ENCODE measurements at regions not wholly inside any gene's neighbourhood (a gene's known extent, or its start where the extent isn't known, plus 50 kb on each side); places are given as distances from the start of the nearest gene placed in this dataset.
A peak's percentile ranks its signal among the peaks of the same experiment; 100 is the strongest.

DNA sequence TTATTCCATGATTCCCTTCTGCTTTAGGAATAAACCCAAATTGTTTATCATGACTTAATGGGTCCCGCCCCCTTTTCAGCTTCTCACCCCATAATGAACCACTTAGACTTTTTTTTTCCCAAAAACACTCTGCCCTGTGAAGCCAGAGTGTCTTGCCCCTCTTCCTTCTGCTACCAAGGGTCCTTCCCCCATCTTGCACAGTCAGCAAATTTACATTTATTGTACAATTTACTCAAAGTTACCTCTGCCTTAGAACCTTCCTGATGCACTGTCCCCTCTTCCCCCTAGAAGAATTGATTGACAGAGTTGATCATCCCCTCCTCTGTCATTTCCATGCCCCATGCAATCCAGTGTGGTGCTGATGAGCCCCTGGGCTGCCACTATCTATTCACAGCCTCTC is 101.5 kb upstream of the PPP2R3A start:
- no peak overlapping the region for H3K23ac ChIP-seq (ENCODE audit: low read length)
- peak overlapping the region; percentile 50 for H3K4me3 ChIP-seq (ENCODE audit: low read depth, low read length)
- H4K8ac ChIP-seq (ENCODE audit: low read depth, low read length) = no peak overlapping the region
- no peak overlapping the region for H2BK120ac ChIP-seq (ENCODE audit: insufficient read depth, low read length, poor library complexity)
- H3K18ac ChIP-seq (ENCODE audit: low read length) = no peak overlapping the region
- H2AFZ ChIP-seq (ENCODE audit: insufficient read depth, low read length, poor library complexity) = no peak overlapping the region
- no peak overlapping the region for H3K4me2 ChIP-seq (ENCODE audit: low read length)
- no peak overlapping the region for H4K12ac ChIP-seq (ENCODE audit: low read depth, low read length)
- no peaks in the 10 kb centered on the region for H3K4me1 ChIP-seq (ENCODE audit: control insufficient read depth in 1 of 2, insufficient read depth in 2 of 2, low read length in 2 of 2)
- H2BK12ac ChIP-seq (ENCODE audit: low read length) = no peak overlapping the region
- no peaks in the 10 kb centered on the region for H3K79me2 ChIP-seq (ENCODE audit: control insufficient read depth, insufficient read depth, low read length, poor library complexity)
- no peak overlapping the region for H3K4ac ChIP-seq (ENCODE audit: low read depth, low read length)
- no peak overlapping the region for H4K91ac ChIP-seq (ENCODE audit: low read depth, low read length)
- no peak overlapping the region for H3K27ac ChIP-seq (ENCODE audit: low read depth, low read length)
- no CpG with 5 or more reads among the region's 1 CpG for WGBS (ENCODE audit: extremely low coverage, insufficient coverage, insufficient read length)
- H2AK5ac ChIP-seq (ENCODE audit: low read length) = no peak overlapping the region
- H3K79me1 ChIP-seq (ENCODE audit: low read length) = no peaks in the 10 kb centered on the region
- no peak overlapping the region for H3K9ac ChIP-seq (ENCODE audit: low read length)
- no peak overlapping the region for H3K14ac ChIP-seq (ENCODE audit: low read length)
- no peak overlapping the region for H2BK5ac ChIP-seq (ENCODE audit: low read depth, low read length, poor library complexity)
- no peak for DNase-seq
- no peaks in the 10 kb centered on the region for H3K36me3 ChIP-seq (ENCODE audit: control insufficient read depth in 1 of 2, insufficient read depth in 2 of 2, low read length in 2 of 2)
- H3K27me3 ChIP-seq (ENCODE audit: insufficient read depth, low read length) = no peaks in the 10 kb centered on the region
- no peaks in the 10 kb centered on the region for H3K9me3 ChIP-seq (ENCODE audit: insufficient read depth, low read depth, low read length)

DNA sequence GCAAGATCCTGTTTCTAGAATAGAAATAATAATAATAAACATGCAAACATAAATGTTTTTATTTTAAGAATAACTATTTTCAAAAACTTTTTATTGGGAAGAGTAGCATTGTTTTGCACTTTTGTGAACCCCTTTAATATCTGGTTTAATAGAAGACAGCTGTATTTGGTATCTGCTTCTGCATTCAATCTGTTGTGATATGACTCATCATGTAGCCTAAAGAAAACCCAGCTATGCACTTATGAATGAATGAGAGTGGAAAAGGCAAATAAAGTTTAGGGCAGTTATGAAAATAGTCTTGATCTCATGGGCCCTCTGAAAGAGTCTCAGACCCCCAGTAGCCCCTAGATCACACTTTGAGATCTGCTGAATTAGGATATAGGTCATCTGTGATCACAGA is 100.4 kb upstream of the PPP2R3A start:
- H2AK5ac ChIP-seq (ENCODE audit: low read length) = no peak overlapping the region
- H4K8ac ChIP-seq (ENCODE audit: low read depth, low read length) = no peak overlapping the region
- H3K4ac ChIP-seq (ENCODE audit: low read depth, low read length) = no peak overlapping the region
- H3K36me3 ChIP-seq (ENCODE audit: control insufficient read depth in 1 of 2, insufficient read depth in 2 of 2, low read length in 2 of 2) = no peaks in the 10 kb centered on the region
- no peak overlapping the region for H3K9ac ChIP-seq (ENCODE audit: low read length)
- H3K27me3 ChIP-seq (ENCODE audit: insufficient read depth, low read length) = no peaks in the 10 kb centered on the region
- no peak overlapping the region for H2BK12ac ChIP-seq (ENCODE audit: low read length)
- H3K14ac ChIP-seq (ENCODE audit: low read length) = no peak overlapping the region
- no peaks in the 10 kb centered on the region for H3K9me3 ChIP-seq (ENCODE audit: insufficient read depth, low read depth, low read length)
- H3K27ac ChIP-seq (ENCODE audit: low read depth, low read length) = no peak overlapping the region
- H3K4me1 ChIP-seq (ENCODE audit: control insufficient read depth in 1 of 2, insufficient read depth in 2 of 2, low read length in 2 of 2) = no peaks in the 10 kb centered on the region
- H4K12ac ChIP-seq (ENCODE audit: low read depth, low read length) = no peak overlapping the region
- no peak overlapping the region for H2AFZ ChIP-seq (ENCODE audit: insufficient read depth, low read length, poor library complexity)
- DNase-seq = no peak
- no peaks in the 10 kb centered on the region for H3K79me2 ChIP-seq (ENCODE audit: control insufficient read depth, insufficient read depth, low read length, poor library complexity)
- H4K91ac ChIP-seq (ENCODE audit: low read depth, low read length) = no peak overlapping the region
- H2BK120ac ChIP-seq (ENCODE audit: insufficient read depth, low read length, poor library complexity) = no peak overlapping the region
- no peak overlapping the region for H3K4me3 ChIP-seq (ENCODE audit: low read depth, low read length)
- H3K23ac ChIP-seq (ENCODE audit: low read length) = no peak overlapping the region
- H3K79me1 ChIP-seq (ENCODE audit: low read length) = no peaks in the 10 kb centered on the region
- H3K18ac ChIP-seq (ENCODE audit: low read length) = no peak overlapping the region
- H3K4me2 ChIP-seq (ENCODE audit: low read length) = no peak overlapping the region
- H2BK5ac ChIP-seq (ENCODE audit: low read depth, low read length, poor library complexity) = no peak overlapping the region

DNA sequence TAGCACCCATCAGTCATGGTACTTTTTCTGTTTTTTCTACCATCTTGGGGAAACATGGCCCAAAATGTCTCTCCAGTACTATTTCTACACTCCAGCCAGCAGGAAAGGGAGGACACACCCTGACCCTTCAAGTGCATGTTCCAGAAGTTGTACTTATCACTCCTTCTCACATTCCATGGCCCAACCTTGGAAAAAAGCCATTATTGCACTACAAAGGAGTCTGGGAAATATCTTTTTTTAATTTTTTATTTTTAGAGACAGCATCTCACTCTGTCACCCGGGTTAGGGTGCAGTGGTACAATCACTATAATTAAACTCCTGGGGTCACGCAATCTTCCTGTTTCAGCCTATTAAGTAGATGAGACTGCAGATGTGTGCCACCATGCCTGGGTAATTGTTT is 100.0 kb upstream of the PPP2R3A start:
- H4K91ac ChIP-seq (ENCODE audit: low read depth, low read length) = no peak overlapping the region
- H3K18ac ChIP-seq (ENCODE audit: low read length) = no peak overlapping the region
- no peaks in the 10 kb centered on the region for H3K27me3 ChIP-seq (ENCODE audit: insufficient read depth, low read length)
- H3K4me1 ChIP-seq (ENCODE audit: control insufficient read depth in 1 of 2, insufficient read depth in 2 of 2, low read length in 2 of 2) = no peaks in the 10 kb centered on the region
- no peak overlapping the region for H3K27ac ChIP-seq (ENCODE audit: low read depth, low read length)
- no peak overlapping the region for H3K4me2 ChIP-seq (ENCODE audit: low read length)
- no peak overlapping the region for H2AFZ ChIP-seq (ENCODE audit: insufficient read depth, low read length, poor library complexity)
- no peak overlapping the region for H3K23ac ChIP-seq (ENCODE audit: low read length)
- H4K8ac ChIP-seq (ENCODE audit: low read depth, low read length) = no peak overlapping the region
- H2BK12ac ChIP-seq (ENCODE audit: low read length) = no peak overlapping the region
- no peaks in the 10 kb centered on the region for H3K9me3 ChIP-seq (ENCODE audit: insufficient read depth, low read depth, low read length)
- H2AK5ac ChIP-seq (ENCODE audit: low read length) = no peak overlapping the region
- no peak overlapping the region for H2BK120ac ChIP-seq (ENCODE audit: insufficient read depth, low read length, poor library complexity)
- H3K36me3 ChIP-seq (ENCODE audit: control insufficient read depth in 1 of 2, insufficient read depth in 2 of 2, low read length in 2 of 2) = no peaks in the 10 kb centered on the region
- no peaks in the 10 kb centered on the region for H3K79me1 ChIP-seq (ENCODE audit: low read length)
- no peak overlapping the region for H3K4me3 ChIP-seq (ENCODE audit: low read depth, low read length)
- no peak overlapping the region for H3K9ac ChIP-seq (ENCODE audit: low read length)
- no peak overlapping the region for H4K12ac ChIP-seq (ENCODE audit: low read depth, low read length)
- H3K79me2 ChIP-seq (ENCODE audit: control insufficient read depth, insufficient read depth, low read length, poor library complexity) = no peaks in the 10 kb centered on the region
- no peak overlapping the region for H3K14ac ChIP-seq (ENCODE audit: low read length)
- no peak for DNase-seq
- no peak overlapping the region for H3K4ac ChIP-seq (ENCODE audit: low read depth, low read length)
- WGBS (ENCODE audit: extremely low coverage, insufficient coverage, insufficient read length) = no CpG with 5 or more reads among the region's 2 CpGs
- no peak overlapping the region for H2BK5ac ChIP-seq (ENCODE audit: low read depth, low read length, poor library complexity)

DNA sequence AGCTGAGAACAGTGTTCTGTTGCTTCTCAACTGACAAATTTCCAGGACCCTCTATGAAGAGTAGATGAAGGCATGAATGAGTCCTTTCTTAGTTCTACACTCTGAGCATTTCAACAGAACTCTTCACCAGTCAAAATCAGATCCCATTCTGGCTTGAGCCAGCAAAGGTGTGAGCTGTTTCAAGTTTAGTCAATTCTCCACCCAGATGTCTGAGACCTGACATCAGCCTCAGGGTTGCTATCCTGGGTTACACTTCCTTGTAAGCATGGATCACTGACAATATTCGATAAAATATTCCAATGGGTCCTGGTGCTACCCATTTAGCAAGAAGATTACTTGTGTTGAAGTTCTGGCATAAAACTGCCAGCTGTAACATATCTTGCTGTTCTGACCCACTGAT is 97.6 kb upstream of the PPP2R3A start:
- Histone ChIP-seq H4K91ac (ENCODE audit: low read depth, low read length) (no peak overlapping the region), H3K79me2 (ENCODE audit: control insufficient read depth, insufficient read depth, low read length, poor library complexity) (no peaks in the 10 kb centered on the region), H3K4me3 (ENCODE audit: low read depth, low read length) (no peak overlapping the region), H3K18ac (ENCODE audit: low read length) (no peak overlapping the region), H4K8ac (ENCODE audit: low read depth, low read length) (no peak overlapping the region), H3K27me3 (ENCODE audit: insufficient read depth, low read length) (no peaks in the 10 kb centered on the region), H3K4me2 (ENCODE audit: low read length) (no peak overlapping the region), H4K12ac (ENCODE audit: low read depth, low read length) (no peak overlapping the region), H2BK120ac (ENCODE audit: insufficient read depth, low read length, poor library complexity) (no peak overlapping the region), H3K23ac (ENCODE audit: low read length) (no peak overlapping the region), H3K4me1 (ENCODE audit: control insufficient read depth in 1 of 2, insufficient read depth in 2 of 2, low read length in 2 of 2) (no peaks in the 10 kb centered on the region), H2BK5ac (ENCODE audit: low read depth, low read length, poor library complexity) (no peak overlapping the region), H3K9ac (ENCODE audit: low read length) (no peak overlapping the region), H3K4ac (ENCODE audit: low read depth, low read length) (no peak overlapping the region), H3K9me3 (ENCODE audit: insufficient read depth, low read depth, low read length) (no peaks in the 10 kb centered on the region), H3K79me1 (ENCODE audit: low read length) (no peaks in the 10 kb centered on the region), H3K36me3 (ENCODE audit: control insufficient read depth in 1 of 2, insufficient read depth in 2 of 2, low read length in 2 of 2) (no peaks in the 10 kb centered on the region), H2BK12ac (ENCODE audit: low read length) (no peak overlapping the region), H3K27ac (ENCODE audit: low read depth, low read length) (no peak overlapping the region), H3K14ac (ENCODE audit: low read length) (no peak overlapping the region), H2AK5ac (ENCODE audit: low read length) (no peak overlapping the region), H2AFZ (ENCODE audit: insufficient read depth, low read length, poor library complexity) (no peak overlapping the region)
- DNase-seq = no peak
- WGBS (ENCODE audit: extremely low coverage, insufficient coverage, insufficient read length) = no CpG with 5 or more reads among the region's 1 CpG

DNA sequence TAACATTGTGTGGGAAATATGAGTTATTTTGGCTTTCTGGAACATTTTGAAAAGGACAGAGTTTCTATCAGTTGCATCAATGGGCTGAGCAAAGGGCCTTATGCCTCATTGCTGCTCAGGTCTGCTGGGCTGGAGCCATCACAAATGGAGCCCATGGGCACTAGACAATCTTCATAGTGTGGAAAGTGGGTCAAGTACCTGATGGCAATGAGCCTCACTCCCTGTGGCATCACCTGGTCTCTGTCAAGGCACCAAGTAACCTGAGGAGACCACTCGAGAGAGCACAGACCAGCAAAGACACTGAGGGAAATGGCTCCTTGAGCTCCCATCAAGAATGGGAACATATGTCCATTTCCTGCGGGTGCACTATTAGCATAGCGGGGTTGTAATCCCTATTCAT is 96.7 kb upstream of the PPP2R3A start:
- Histone ChIP-seq H3K9ac (ENCODE audit: low read length) (no peak overlapping the region), H4K8ac (ENCODE audit: low read depth, low read length) (no peak overlapping the region), H3K23ac (ENCODE audit: low read length) (no peak overlapping the region), H3K79me1 (ENCODE audit: low read length) (no peaks in the 10 kb centered on the region), H3K4me3 (ENCODE audit: low read depth, low read length) (no peak overlapping the region), H2BK5ac (ENCODE audit: low read depth, low read length, poor library complexity) (no peak overlapping the region), H2BK120ac (ENCODE audit: insufficient read depth, low read length, poor library complexity) (no peak overlapping the region), H2AFZ (ENCODE audit: insufficient read depth, low read length, poor library complexity) (no peak overlapping the region), H3K4ac (ENCODE audit: low read depth, low read length) (no peak overlapping the region), H2AK5ac (ENCODE audit: low read length) (no peak overlapping the region), H3K27me3 (ENCODE audit: insufficient read depth, low read length) (no peaks in the 10 kb centered on the region), H4K91ac (ENCODE audit: low read depth, low read length) (no peak overlapping the region), H3K79me2 (ENCODE audit: control insufficient read depth, insufficient read depth, low read length, poor library complexity) (no peaks in the 10 kb centered on the region), H3K18ac (ENCODE audit: low read length) (no peak overlapping the region), H3K4me1 (ENCODE audit: control insufficient read depth in 1 of 2, insufficient read depth in 2 of 2, low read length in 2 of 2) (no peaks in the 10 kb centered on the region), H3K9me3 (ENCODE audit: insufficient read depth, low read depth, low read length) (no peaks in the 10 kb centered on the region), H3K36me3 (ENCODE audit: control insufficient read depth in 1 of 2, insufficient read depth in 2 of 2, low read length in 2 of 2) (no peaks in the 10 kb centered on the region), H2BK12ac (ENCODE audit: low read length) (no peak overlapping the region), H3K14ac (ENCODE audit: low read length) (no peak overlapping the region), H3K4me2 (ENCODE audit: low read length) (no peak overlapping the region), H4K12ac (ENCODE audit: low read depth, low read length) (no peak overlapping the region), H3K27ac (ENCODE audit: low read depth, low read length) (no peak overlapping the region)
- no CpG with 5 or more reads among the region's 3 CpGs for WGBS (ENCODE audit: extremely low coverage, insufficient coverage, insufficient read length)
- DNase-seq = no peak

Measured in trophoblast cell (in vitro differentiated cells and primary cell).